HG03060 (cell line): ENCODE measurements at regions not wholly inside any gene's neighbourhood (a gene's known extent, or its start where the extent isn't known, plus 50 kb on each side); places are given as distances from the start of the nearest gene placed in this dataset.

Source experiments
- ATAC-seq: cut with Tn5 transposase; IDR thresholded peaks from one replicate; pipeline ENCODE4 v1.9.1; 2021; ENCODE audit warnings: low read depth, moderate number of reproducible peaks; ENCODE audit not compliant: unreplicated experiment

DNA sequence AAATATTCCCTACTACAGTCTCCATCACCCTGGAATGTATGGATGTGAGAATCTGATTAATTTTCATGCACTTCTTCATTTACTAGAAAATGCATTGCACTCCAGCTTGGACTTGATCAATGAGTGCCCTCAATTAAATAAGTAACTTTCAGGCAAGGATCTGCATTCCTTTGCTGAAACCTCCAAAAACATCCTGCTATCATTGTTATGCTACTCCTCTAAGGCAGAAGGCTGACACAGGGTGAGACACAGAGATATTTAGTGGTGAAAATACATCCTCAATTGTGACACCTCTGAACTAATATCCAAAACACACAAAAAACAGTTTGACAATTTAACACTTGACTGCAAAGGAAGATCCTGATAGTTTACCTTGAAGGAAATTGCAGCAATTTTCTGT, 57.9 kb upstream of the CDH12 start:
- ATAC-seq = no peak

DNA sequence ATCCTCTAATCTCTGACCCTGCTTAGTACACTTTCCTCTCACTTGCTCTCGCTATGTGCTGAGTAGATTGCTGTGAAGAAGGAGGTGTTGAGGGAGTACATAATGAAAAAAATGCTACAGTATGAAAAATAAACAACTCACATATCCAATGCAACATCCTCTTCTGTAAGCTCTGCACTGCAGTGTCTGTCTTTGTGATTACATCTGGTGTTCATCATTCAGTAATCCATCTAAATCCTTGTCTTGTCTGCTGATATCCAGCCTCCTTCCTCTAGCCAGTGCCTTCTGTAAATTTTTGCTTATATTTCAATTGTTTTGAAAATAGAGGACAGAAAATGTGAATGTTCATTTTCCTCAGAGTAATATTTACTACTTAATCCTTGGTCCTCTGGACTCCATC, 57.4 kb upstream of the CDH12 start:
- no peak for ATAC-seq

DNA sequence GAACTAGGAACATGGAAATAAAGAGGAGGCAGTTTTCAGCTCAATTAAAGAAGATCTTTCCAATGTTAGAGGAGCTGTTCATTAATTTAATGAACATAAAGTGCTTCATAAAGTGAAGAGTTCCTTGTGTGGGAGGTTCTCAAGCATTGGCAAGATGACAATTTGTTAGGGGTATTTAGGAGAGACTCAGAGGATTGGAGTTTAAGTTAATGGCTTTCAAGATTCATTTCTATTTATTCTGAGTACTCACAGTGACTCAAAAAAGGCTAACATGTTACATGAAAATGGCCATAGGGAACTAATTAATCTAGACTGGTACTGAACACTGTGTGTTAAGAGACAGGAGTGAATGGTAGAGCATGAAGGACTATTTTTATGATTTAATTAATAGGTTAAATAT, 55.4 kb upstream of the CDH12 start:
- no peak for ATAC-seq

DNA sequence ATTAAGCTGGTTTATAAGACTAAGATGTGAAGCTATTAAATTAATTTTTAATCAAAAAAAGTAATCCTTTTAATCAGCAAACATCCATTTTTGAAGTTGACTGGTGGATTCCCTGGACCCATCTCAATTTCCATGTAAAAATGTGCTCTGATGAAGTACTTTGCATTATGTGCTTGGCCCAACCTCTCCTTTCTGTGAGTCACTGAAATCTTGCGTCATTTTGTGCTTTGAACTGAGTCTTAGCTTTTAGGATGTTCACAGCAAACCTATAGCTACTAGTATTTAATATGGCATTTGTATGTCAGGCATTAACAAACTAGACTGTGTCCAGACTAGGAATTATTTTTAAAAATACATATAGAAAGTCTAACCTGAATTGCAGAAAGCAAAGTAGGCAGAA, 55.0 kb upstream of the CDH12 start:
- no peak for ATAC-seq
